ENCODE measurements at regions not wholly inside any gene's neighbourhood (a gene's known extent, or its start where the extent isn't known, plus 50 kb on each side); places are given as distances from the start of the nearest gene placed in this dataset.

DNA sequence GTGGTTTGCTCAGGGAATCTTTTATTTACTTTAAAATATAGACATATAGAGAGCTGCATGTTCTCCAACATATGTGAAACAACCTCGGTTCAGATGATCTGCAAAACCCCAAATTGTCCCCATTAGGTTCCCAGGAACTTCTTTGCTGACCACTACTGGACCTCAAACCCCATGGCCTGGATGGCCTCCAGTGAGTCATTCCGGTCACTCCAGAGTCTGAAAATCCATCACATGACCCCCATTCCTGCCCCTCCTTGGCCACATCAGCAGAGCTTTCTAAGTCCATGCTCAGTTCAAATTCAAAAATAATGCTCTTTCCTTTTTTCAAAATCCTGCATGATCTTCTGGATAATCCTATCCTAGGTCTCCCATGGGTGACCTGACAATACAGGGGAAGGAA, 271.0 kb downstream of the TNS1 start:
- Histone ChIP-seq H3K9me3 (ENCODE audit: insufficient read depth, low read depth, low read length) (peaks cover 1% of the 10 kb centered on the region), H3K79me2 (ENCODE audit: control insufficient read depth, insufficient read depth, low read length, poor library complexity) (no peaks in the 10 kb centered on the region), H2BK5ac (ENCODE audit: low read depth, low read length, poor library complexity) (no peak overlapping the region), H3K79me1 (ENCODE audit: low read length) (no peaks in the 10 kb centered on the region), H3K4me2 (ENCODE audit: low read length) (no peak overlapping the region), H4K91ac (ENCODE audit: low read depth, low read length) (no peak overlapping the region), H2BK120ac (ENCODE audit: insufficient read depth, low read length, poor library complexity) (no peak overlapping the region), H3K9ac (ENCODE audit: low read length) (no peak overlapping the region), H3K4ac (ENCODE audit: low read depth, low read length) (no peak overlapping the region), H3K4me1 (ENCODE audit: control insufficient read depth in 1 of 2, insufficient read depth in 2 of 2, low read length in 2 of 2) (no peaks in the 10 kb centered on the region), H2AFZ (ENCODE audit: insufficient read depth, low read length, poor library complexity) (no peak overlapping the region), H3K27me3 (ENCODE audit: insufficient read depth, low read length) (no peaks in the 10 kb centered on the region), H2AK5ac (ENCODE audit: low read length) (no peak overlapping the region), H4K8ac (ENCODE audit: low read depth, low read length) (no peak overlapping the region), H2BK12ac (ENCODE audit: low read length) (no peak overlapping the region), H3K14ac (ENCODE audit: low read length) (no peak overlapping the region), H4K12ac (ENCODE audit: low read depth, low read length) (no peak overlapping the region), H3K4me3 (ENCODE audit: low read depth, low read length) (no peak overlapping the region), H3K18ac (ENCODE audit: low read length) (no peak overlapping the region), H3K23ac (ENCODE audit: low read length) (no peak overlapping the region), H3K36me3 (ENCODE audit: control insufficient read depth in 1 of 2, insufficient read depth in 2 of 2, low read length in 2 of 2) (no peaks in the 10 kb centered on the region), H3K27ac (ENCODE audit: low read depth, low read length) (no peak overlapping the region)
- no peak for DNase-seq
- no CpG with 5 or more reads among the region's 2 CpGs for WGBS (ENCODE audit: extremely low coverage, insufficient coverage, insufficient read length)

DNA sequence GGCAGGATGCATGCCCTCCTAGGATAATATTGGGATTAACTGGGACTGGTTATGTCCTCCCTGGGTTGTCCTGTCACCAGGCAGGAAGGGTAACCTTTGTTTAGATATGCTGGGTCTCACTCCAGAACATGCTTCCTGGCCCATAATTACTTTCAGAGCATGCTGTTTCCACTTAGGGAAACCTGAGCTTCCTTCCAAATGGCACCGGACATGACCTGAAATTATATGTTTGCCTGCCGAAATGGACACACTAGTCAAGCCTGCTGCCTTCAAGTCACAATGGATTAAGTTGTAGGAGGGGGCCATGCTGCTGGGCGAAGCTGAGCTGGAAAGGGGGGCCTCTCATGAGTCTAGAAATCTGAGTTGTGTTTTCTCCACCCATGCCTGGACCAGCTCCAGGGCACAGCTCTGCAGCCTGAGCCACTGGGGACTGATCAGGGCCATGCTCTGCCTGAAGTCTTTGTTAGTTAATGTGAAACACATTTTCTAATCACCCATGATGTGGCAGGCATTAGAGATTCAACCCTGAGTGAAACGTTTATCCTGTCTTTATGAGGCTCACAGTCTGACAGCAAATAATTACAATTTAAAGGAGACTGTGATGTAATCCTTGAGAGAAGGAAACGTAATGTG, 273.3 kb downstream of the TNS1 start:
- Histone ChIP-seq H3K9me3 (ENCODE audit: insufficient read depth, low read depth, low read length) (peaks cover 1% of the 10 kb centered on the region), H3K79me1 (ENCODE audit: low read length) (no peaks in the 10 kb centered on the region), H3K4me2 (ENCODE audit: low read length) (no peak overlapping the region), H2BK120ac (ENCODE audit: insufficient read depth, low read length, poor library complexity) (no peak overlapping the region), H2BK5ac (ENCODE audit: low read depth, low read length, poor library complexity) (no peak overlapping the region), H3K79me2 (ENCODE audit: control insufficient read depth, insufficient read depth, low read length, poor library complexity) (no peaks in the 10 kb centered on the region), H3K27me3 (ENCODE audit: insufficient read depth, low read length) (no peaks in the 10 kb centered on the region), H2AFZ (ENCODE audit: insufficient read depth, low read length, poor library complexity) (no peak overlapping the region), H3K9ac (ENCODE audit: low read length) (no peak overlapping the region), H3K36me3 (ENCODE audit: control insufficient read depth in 1 of 2, insufficient read depth in 2 of 2, low read length in 2 of 2) (no peaks in the 10 kb centered on the region), H3K18ac (ENCODE audit: low read length) (no peak overlapping the region), H2AK5ac (ENCODE audit: low read length) (no peak overlapping the region), H3K4ac (ENCODE audit: low read depth, low read length) (no peak overlapping the region), H3K14ac (ENCODE audit: low read length) (no peak overlapping the region), H4K91ac (ENCODE audit: low read depth, low read length) (no peak overlapping the region), H3K23ac (ENCODE audit: low read length) (no peak overlapping the region), H3K4me3 (ENCODE audit: low read depth, low read length) (no peak overlapping the region), H3K27ac (ENCODE audit: low read depth, low read length) (no peak overlapping the region), H4K12ac (ENCODE audit: low read depth, low read length) (no peak overlapping the region), H4K8ac (ENCODE audit: low read depth, low read length) (no peak overlapping the region), H3K4me1 (ENCODE audit: control insufficient read depth in 1 of 2, insufficient read depth in 2 of 2, low read length in 2 of 2) (peaks cover 0 to 3% of the 10 kb centered on the region in 2 experiments), H2BK12ac (ENCODE audit: low read length) (no peak overlapping the region)
- no CpG with 5 or more reads among the region's 5 CpGs for WGBS (ENCODE audit: extremely low coverage, insufficient coverage, insufficient read length)
- no peak for DNase-seq

DNA sequence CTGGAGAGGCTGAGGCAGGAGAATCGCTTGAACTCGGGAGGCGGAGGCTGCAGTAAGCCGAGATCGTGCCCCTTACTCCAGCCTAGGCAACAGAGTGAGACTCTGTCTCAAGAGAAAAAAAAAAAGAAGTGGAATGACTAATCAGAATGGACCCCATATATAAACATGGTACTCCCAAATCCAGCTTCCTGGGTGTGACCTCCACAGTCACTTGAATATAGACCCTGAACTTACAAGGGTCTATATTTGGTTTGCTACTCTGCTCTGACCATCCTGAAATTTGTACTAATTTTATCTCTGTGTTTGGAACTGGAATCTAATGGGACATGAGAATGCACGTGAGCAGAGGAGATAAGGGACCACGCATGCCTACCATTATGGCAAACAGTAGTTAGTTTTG, 275.0 kb downstream of the TNS1 start:
- no CpG with 5 or more reads among the region's 7 CpGs for WGBS (ENCODE audit: extremely low coverage, insufficient coverage, insufficient read length)
- H3K36me3 ChIP-seq (ENCODE audit: control insufficient read depth in 1 of 2, insufficient read depth in 2 of 2, low read length in 2 of 2) = no peaks in the 10 kb centered on the region
- no peak overlapping the region for H2BK5ac ChIP-seq (ENCODE audit: low read depth, low read length, poor library complexity)

DNA sequence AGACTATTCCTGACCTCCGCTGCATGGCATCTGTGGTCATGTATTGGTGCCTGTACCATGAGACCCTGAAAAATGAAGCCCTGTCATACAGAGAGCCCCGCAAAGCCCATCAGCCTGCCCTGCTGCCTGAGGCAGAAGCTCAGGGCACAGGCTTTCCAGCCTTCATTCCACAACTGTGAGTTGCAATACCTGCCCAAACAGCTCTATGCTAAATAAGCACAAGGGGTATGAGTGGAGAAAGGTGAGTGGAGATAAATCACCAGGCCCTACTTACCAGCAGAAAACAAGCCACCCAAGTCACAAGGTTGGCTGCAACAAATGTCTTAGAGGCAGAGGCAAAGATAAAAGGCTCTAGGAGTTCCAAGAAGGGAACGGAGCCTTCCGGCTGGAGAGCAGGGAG, 277.4 kb downstream of the TNS1 start:
- Histone ChIP-seq H2BK5ac (ENCODE audit: low read depth, low read length, poor library complexity) (no peak overlapping the region), H3K9me3 (ENCODE audit: insufficient read depth, low read depth, low read length) (no peaks in the 10 kb centered on the region), H2AK5ac (ENCODE audit: low read length) (no peak overlapping the region), H4K8ac (ENCODE audit: low read depth, low read length) (no peak overlapping the region), H3K4me1 (ENCODE audit: control insufficient read depth in 1 of 2, insufficient read depth in 2 of 2, low read length in 2 of 2) (peaks cover 0 to 3% of the 10 kb centered on the region in 2 experiments), H3K23ac (ENCODE audit: low read length) (no peak overlapping the region), H2BK12ac (ENCODE audit: low read length) (no peak overlapping the region), H3K4ac (ENCODE audit: low read depth, low read length) (no peak overlapping the region), H3K27me3 (ENCODE audit: insufficient read depth, low read length) (no peaks in the 10 kb centered on the region), H3K36me3 (ENCODE audit: control insufficient read depth in 1 of 2, insufficient read depth in 2 of 2, low read length in 2 of 2) (no peaks in the 10 kb centered on the region), H3K4me3 (ENCODE audit: low read depth, low read length) (no peak overlapping the region), H3K4me2 (ENCODE audit: low read length) (no peak overlapping the region), H3K18ac (ENCODE audit: low read length) (no peak overlapping the region), H3K79me2 (ENCODE audit: control insufficient read depth, insufficient read depth, low read length, poor library complexity) (no peaks in the 10 kb centered on the region), H4K12ac (ENCODE audit: low read depth, low read length) (no peak overlapping the region), H3K9ac (ENCODE audit: low read length) (no peak overlapping the region), H2BK120ac (ENCODE audit: insufficient read depth, low read length, poor library complexity) (no peak overlapping the region), H3K79me1 (ENCODE audit: low read length) (no peaks in the 10 kb centered on the region), H4K91ac (ENCODE audit: low read depth, low read length) (no peak overlapping the region), H3K14ac (ENCODE audit: low read length) (no peak overlapping the region), H3K27ac (ENCODE audit: low read depth, low read length) (no peak overlapping the region), H2AFZ (ENCODE audit: insufficient read depth, low read length, poor library complexity) (no peak overlapping the region)
- DNase-seq = peak; percentile 23 to 56
- no CpG with 5 or more reads among the region's 4 CpGs for WGBS (ENCODE audit: extremely low coverage, insufficient coverage, insufficient read length)

More for the DNA sequence above, 275.0 kb downstream of the TNS1 start:
- Histone ChIP-seq H3K4me2 (ENCODE audit: low read length) (no peak overlapping the region), H3K23ac (ENCODE audit: low read length) (no peak overlapping the region), H2BK120ac (ENCODE audit: insufficient read depth, low read length, poor library complexity) (no peak overlapping the region), H2AK5ac (ENCODE audit: low read length) (no peak overlapping the region), H3K9me3 (ENCODE audit: insufficient read depth, low read depth, low read length) (no peaks in the 10 kb centered on the region), H2AFZ (ENCODE audit: insufficient read depth, low read length, poor library complexity) (no peak overlapping the region), H3K14ac (ENCODE audit: low read length) (no peak overlapping the region), H4K91ac (ENCODE audit: low read depth, low read length) (no peak overlapping the region), H4K8ac (ENCODE audit: low read depth, low read length) (no peak overlapping the region), H3K27me3 (ENCODE audit: insufficient read depth, low read length) (no peaks in the 10 kb centered on the region), H2BK12ac (ENCODE audit: low read length) (no peak overlapping the region), H3K4me1 (ENCODE audit: control insufficient read depth in 1 of 2, insufficient read depth in 2 of 2, low read length in 2 of 2) (peaks cover 0 to 3% of the 10 kb centered on the region in 2 experiments), H4K12ac (ENCODE audit: low read depth, low read length) (no peak overlapping the region), H3K9ac (ENCODE audit: low read length) (no peak overlapping the region), H3K4ac (ENCODE audit: low read depth, low read length) (no peak overlapping the region), H3K79me2 (ENCODE audit: control insufficient read depth, insufficient read depth, low read length, poor library complexity) (no peaks in the 10 kb centered on the region), H3K79me1 (ENCODE audit: low read length) (no peaks in the 10 kb centered on the region), H3K4me3 (ENCODE audit: low read depth, low read length) (no peak overlapping the region), H3K27ac (ENCODE audit: low read depth, low read length) (no peak overlapping the region), H3K18ac (ENCODE audit: low read length) (no peak overlapping the region)
- no peak for DNase-seq
